GM19240 (cell line): ENCODE measurements at regions not wholly inside any gene's neighbourhood (a gene's known extent, or its start where the extent isn't known, plus 50 kb on each side); places are given as distances from the start of the nearest gene placed in this dataset.

ENCODE experiments used
- DNase-seq: peaks from one replicate; pipeline ENCODE4 v3.0.0; 2011; ENCODE audit warnings: low spot score; ENCODE audit not compliant: insufficient read length

- DNase-seq = no peak
Observed at GRCh38 chr12:114998118-114998749, 314.3 kb upstream of the TBX3 start.

- no peak for DNase-seq
Observed at GRCh38 chr12:114996382-114996781, 312.4 kb upstream of the TBX3 start.

GRCh38 chr12:114995891-114996290 lies 311.9 kb upstream of the TBX3 start:
- no peak for DNase-seq

- no peak for DNase-seq
Observed at GRCh38 chr12:114993165-114993564, 309.2 kb upstream of the TBX3 start.

GRCh38 chr12:114992443-114992842 lies 308.5 kb upstream of the TBX3 start:
- DNase-seq = no peak

GRCh38 chr12:114990381-114990780 lies 306.4 kb upstream of the TBX3 start:
- no peak for DNase-seq

GRCh38 chr12:114986849-114987248 lies 302.9 kb upstream of the TBX3 start:
- no peak for DNase-seq

- DNase-seq = no peak
Observed at GRCh38 chr12:114986178-114986714, 302.3 kb upstream of the TBX3 start.

- no peak for DNase-seq
Observed at GRCh38 chr12:114984634-114985061, 300.7 kb upstream of the TBX3 start.

GRCh38 chr12:114982760-114983159 lies 298.8 kb upstream of the TBX3 start:
- no peak for DNase-seq

- no peak for DNase-seq
Observed at GRCh38 chr12:114981036-114981435, 297.1 kb upstream of the TBX3 start.

- DNase-seq = no peak
Observed at GRCh38 chr12:114976959-114977358, 293.0 kb upstream of the TBX3 start.

GRCh38 chr12:114976372-114976771 lies 292.4 kb upstream of the TBX3 start:
- no peak for DNase-seq

- no peak for DNase-seq
Observed at GRCh38 chr12:114975640-114976310, 291.8 kb upstream of the TBX3 start.

- no peak for DNase-seq
Observed at GRCh38 chr12:114974826-114975639, 291.1 kb upstream of the TBX3 start.

- DNase-seq = no peak
Observed at GRCh38 chr12:114974333-114974732, 290.4 kb upstream of the TBX3 start.

- DNase-seq = no peak
Observed at GRCh38 chr12:114968727-114969126, 284.8 kb upstream of the TBX3 start.

- DNase-seq = no peak
Observed at GRCh38 chr12:114967151-114967550, 283.2 kb upstream of the TBX3 start.

- no peak for DNase-seq
Observed at GRCh38 chr12:114964841-114965240, 280.9 kb upstream of the TBX3 start.

- no peak for DNase-seq
Observed at GRCh38 chr12:114963846-114964245, 279.9 kb upstream of the TBX3 start.

- DNase-seq = no peak
Observed at GRCh38 chr12:114961491-114961890, 277.5 kb upstream of the TBX3 start.

- DNase-seq = no peak
Observed at GRCh38 chr12:114958538-114958937, 274.6 kb upstream of the TBX3 start.
